ENCODE measurements at regions not wholly inside any gene's neighbourhood (a gene's known extent, or its start where the extent isn't known, plus 50 kb on each side); places are given as distances from the start of the nearest gene placed in this dataset.

- Histone ChIP-seq H3K27me3 (ENCODE audit: insufficient read depth, low read depth) (no peaks in the 10 kb centered on the region), H2AFZ (ENCODE audit: low read depth) (no peak overlapping the region), H3K79me2 (ENCODE audit: insufficient read depth, low read depth) (no peaks in the 10 kb centered on the region), H3K36me3 (ENCODE audit: insufficient read depth) (no peaks in the 10 kb centered on the region), H3K4me3 (IDR thresholded peaks at IDR 0.05; ENCODE audit: insufficient read depth, low read depth, low read length) (no peak overlapping the region), H3K9ac (no peak overlapping the region), H3K27ac (no peak overlapping the region), H4K20me1 (ENCODE audit: insufficient read depth) (no peaks in the 10 kb centered on the region), H3K4me2 (no peak overlapping the region), H3K4me1 (ENCODE audit: low read depth, poor library complexity, severe bottlenecking) (no peaks in the 10 kb centered on the region)
- TF ChIP-seq CTCF (conservative IDR thresholded peaks at IDR 0.05; ENCODE audit: low read depth, low read length) = no peak
These were observed 74.0 kb upstream of the G2E3 start for GRCh38 chr14:30484976-30485375.

GRCh38 chr14:30496852-30497251 lies 62.1 kb upstream of the G2E3 start:
- Histone ChIP-seq H2AFZ (ENCODE audit: low read depth) (no peak overlapping the region), H3K9ac (no peak overlapping the region), H3K27ac (no peak overlapping the region), H3K4me3 (IDR thresholded peaks at IDR 0.05; ENCODE audit: insufficient read depth, low read depth, low read length) (no peak overlapping the region), H3K79me2 (ENCODE audit: insufficient read depth, low read depth) (no peaks in the 10 kb centered on the region), H3K4me1 (ENCODE audit: low read depth, poor library complexity, severe bottlenecking) (no peaks in the 10 kb centered on the region), H3K4me2 (no peak overlapping the region), H3K36me3 (ENCODE audit: insufficient read depth) (no peaks in the 10 kb centered on the region), H3K27me3 (ENCODE audit: insufficient read depth, low read depth) (no peaks in the 10 kb centered on the region), H4K20me1 (ENCODE audit: insufficient read depth) (no peaks in the 10 kb centered on the region)
- no peak for TF ChIP-seq CTCF (conservative IDR thresholded peaks at IDR 0.05; ENCODE audit: low read depth, low read length)

GRCh38 chr14:30499358-30499757 lies 59.6 kb upstream of the G2E3 start:
- no peak overlapping the region for H3K9ac ChIP-seq
- no peak overlapping the region for H3K4me2 ChIP-seq
- H3K79me2 ChIP-seq (ENCODE audit: insufficient read depth, low read depth) = no peaks in the 10 kb centered on the region
- H4K20me1 ChIP-seq (ENCODE audit: insufficient read depth) = no peaks in the 10 kb centered on the region
- TF ChIP-seq CTCF (conservative IDR thresholded peaks at IDR 0.05; ENCODE audit: low read depth, low read length) = no peak
- H3K36me3 ChIP-seq (ENCODE audit: insufficient read depth) = no peaks in the 10 kb centered on the region
- no peak overlapping the region for H3K4me3 ChIP-seq (IDR thresholded peaks at IDR 0.05; ENCODE audit: insufficient read depth, low read depth, low read length)
- no peaks in the 10 kb centered on the region for H3K4me1 ChIP-seq (ENCODE audit: low read depth, poor library complexity, severe bottlenecking)
- H3K27me3 ChIP-seq (ENCODE audit: insufficient read depth, low read depth) = no peaks in the 10 kb centered on the region
- H2AFZ ChIP-seq (ENCODE audit: low read depth) = no peak overlapping the region
- no peak overlapping the region for H3K27ac ChIP-seq

- no peaks in the 10 kb centered on the region for H3K4me1 ChIP-seq (ENCODE audit: low read depth, poor library complexity, severe bottlenecking)
- no peak overlapping the region for H2AFZ ChIP-seq (ENCODE audit: low read depth)
- H3K27ac ChIP-seq = no peak overlapping the region
- no peak overlapping the region for H3K4me3 ChIP-seq (IDR thresholded peaks at IDR 0.05; ENCODE audit: insufficient read depth, low read depth, low read length)
- no peak overlapping the region for H3K9ac ChIP-seq
- H3K79me2 ChIP-seq (ENCODE audit: insufficient read depth, low read depth) = no peaks in the 10 kb centered on the region
- no peaks in the 10 kb centered on the region for H3K27me3 ChIP-seq (ENCODE audit: insufficient read depth, low read depth)
- H3K36me3 ChIP-seq (ENCODE audit: insufficient read depth) = no peaks in the 10 kb centered on the region
- no peak for TF ChIP-seq CTCF (conservative IDR thresholded peaks at IDR 0.05; ENCODE audit: low read depth, low read length)
- no peak overlapping the region for H3K4me2 ChIP-seq
- no peaks in the 10 kb centered on the region for H4K20me1 ChIP-seq (ENCODE audit: insufficient read depth)
These were observed 58.7 kb upstream of the G2E3 start for GRCh38 chr14:30500222-30500621.

GRCh38 chr14:30507209-30507608 lies 51.7 kb upstream of the G2E3 start:
- H3K4me2 ChIP-seq = no peak overlapping the region
- no peak overlapping the region for H3K27ac ChIP-seq
- no peak overlapping the region for H2AFZ ChIP-seq (ENCODE audit: low read depth)
- H3K27me3 ChIP-seq (ENCODE audit: insufficient read depth, low read depth) = no peaks in the 10 kb centered on the region
- H3K9ac ChIP-seq = no peak overlapping the region
- no peaks in the 10 kb centered on the region for H3K4me1 ChIP-seq (ENCODE audit: low read depth, poor library complexity, severe bottlenecking)
- no peaks in the 10 kb centered on the region for H4K20me1 ChIP-seq (ENCODE audit: insufficient read depth)
- TF ChIP-seq CTCF (conservative IDR thresholded peaks at IDR 0.05; ENCODE audit: low read depth, low read length) = no peak
- no peaks in the 10 kb centered on the region for H3K36me3 ChIP-seq (ENCODE audit: insufficient read depth)
- H3K79me2 ChIP-seq (ENCODE audit: insufficient read depth, low read depth) = no peaks in the 10 kb centered on the region
- H3K4me3 ChIP-seq (IDR thresholded peaks at IDR 0.05; ENCODE audit: insufficient read depth, low read depth, low read length) = no peak overlapping the region

Data from KMS-11 (cell line).